HG03135 (cell line): ENCODE measurements at regions not wholly inside any gene's neighbourhood (a gene's known extent, or its start where the extent isn't known, plus 50 kb on each side); places are given as distances from the start of the nearest gene placed in this dataset.

Experiments
- ATAC-seq: cut with Tn5 transposase; IDR thresholded peaks from one replicate; pipeline ENCODE4 v1.9.1; 2021; ENCODE audit warnings: mild to moderate bottlenecking, moderate library complexity; ENCODE audit not compliant: unreplicated experiment

DNA sequence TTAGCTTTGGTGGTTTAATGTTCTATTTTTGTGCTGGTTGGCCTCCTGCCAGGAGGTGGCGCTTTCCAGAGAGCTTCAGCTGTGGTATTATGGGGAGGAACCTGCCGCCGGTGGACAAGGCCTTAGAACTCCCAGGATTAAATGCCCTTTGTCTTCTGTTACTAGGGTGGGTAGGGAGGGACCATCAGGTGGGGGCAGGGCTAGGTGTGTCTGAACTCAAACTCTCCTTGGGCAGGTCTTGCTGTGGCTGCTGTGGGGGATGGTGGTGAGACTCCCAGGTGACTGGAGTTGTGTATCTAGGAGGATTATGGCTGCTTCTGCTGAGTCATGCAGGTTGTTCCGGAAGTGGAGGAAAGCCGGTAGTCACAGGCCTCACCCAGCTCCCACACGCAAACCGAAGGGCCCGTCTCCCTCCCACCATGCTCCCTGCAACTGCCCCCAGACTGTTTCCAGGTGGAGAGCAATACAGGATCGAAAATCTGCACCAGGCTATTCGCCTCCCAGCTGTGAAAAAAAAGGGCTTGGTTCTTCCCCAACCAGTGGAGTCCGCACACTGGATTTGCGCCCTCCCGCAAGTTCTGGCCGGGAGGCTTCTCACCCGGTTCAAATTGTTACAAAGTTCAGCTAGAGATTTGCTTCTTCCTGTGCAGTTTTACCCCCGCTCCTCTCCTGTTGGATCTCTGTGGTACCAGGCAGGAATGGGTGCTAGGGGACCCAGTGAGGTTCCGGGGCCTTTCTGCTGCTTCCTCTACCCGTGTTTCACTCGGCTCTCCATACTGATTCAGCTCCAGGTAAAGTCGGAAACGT is 220.5 kb downstream of the CENPF start:
- no peak for ATAC-seq

DNA sequence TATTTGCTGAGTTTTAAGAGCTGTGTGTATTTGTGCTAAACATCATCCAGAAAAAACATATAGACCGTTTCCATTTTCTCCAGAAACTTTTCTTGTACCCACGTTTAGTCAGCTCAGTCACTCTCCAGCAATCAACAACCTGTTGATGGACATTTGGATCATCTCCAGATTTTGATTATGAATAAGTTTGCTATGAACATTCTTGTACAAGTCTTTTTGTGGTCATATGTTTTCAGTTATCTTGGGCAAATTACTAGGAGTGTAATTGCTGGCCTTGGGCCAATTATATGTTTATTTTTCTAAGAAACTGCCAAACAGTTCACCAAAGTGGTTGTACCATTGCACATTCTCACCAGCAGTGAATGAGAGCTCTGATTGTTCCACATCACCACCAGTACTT is 221.8 kb downstream of the CENPF start:
- no peak for ATAC-seq

DNA sequence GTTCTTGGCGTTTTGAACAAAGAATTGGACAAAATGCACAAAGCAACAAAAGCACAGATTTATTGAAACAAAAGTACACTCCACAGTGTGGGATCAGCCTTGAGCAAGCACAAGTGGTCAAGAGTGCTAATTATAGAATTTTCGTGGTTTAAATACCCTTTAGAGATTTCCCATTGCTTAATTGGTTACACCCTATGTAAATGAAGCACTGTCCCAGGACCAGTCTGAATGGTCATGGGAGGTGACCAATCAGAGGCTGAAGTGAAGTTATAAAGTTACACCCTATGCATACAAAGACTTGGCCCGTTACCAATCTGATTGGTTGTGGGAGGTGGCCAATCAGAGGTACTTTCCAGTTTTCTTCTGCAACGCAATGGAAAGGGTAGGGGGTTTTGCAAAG is 223.6 kb downstream of the CENPF start:
- no peak for ATAC-seq

DNA sequence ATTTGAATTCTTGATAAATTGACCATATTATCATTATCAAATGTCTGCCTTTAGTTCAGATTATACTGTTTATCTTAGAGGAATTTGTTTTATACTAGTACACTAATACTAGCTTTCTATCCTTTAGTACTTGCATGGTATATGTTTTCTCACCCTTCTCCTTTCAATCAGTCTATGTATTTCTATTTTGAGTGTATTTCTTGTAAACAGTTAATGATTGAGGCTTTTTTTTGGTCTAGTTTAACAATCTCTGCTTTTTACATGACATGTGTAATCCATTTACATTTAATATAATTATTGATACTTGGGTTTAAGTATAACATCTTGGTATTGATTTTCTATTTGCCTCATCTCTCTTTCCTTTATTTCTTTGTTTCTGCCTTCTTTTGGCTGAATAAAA is 224.9 kb downstream of the CENPF start:
- ATAC-seq, result no peak

DNA sequence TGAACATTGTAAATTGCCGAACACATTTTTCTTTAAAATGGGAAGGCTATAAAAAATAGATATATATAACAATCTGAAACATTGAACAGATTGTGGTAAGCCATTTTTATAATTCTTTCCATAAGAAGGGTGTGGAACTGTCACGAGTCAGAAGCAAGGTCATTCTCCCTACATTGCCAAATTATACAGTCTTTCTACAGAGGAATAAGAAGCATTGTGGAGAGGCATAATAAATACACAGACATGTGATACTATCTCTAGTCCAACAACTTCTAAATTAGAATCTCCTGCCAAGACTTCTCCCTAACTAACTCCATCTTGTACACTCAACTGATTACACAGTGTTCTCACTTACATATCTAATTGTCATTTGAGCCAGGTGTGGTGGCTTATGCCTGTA is 227.9 kb downstream of the CENPF start:
- ATAC-seq, result no peak

DNA sequence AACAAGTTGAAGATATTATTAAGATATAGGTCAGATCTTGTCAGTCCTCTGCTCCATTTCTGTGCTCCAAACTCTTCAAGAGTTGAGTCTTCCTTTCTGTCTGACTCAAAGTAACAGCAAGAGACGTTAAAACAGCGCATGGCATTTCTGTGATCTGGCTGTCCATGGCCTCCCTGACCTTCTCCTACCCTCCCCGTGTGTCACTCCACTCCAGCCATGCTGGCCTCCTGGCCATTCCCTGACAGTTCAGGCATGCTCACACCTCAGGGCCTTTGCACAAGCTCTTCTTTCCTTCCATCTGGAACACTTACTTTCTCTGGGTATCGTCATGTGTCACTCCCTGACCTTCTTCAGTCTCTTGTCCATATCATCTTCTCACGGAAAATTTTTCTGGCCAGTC is 229.0 kb downstream of the CENPF start:
- no peak for ATAC-seq

DNA sequence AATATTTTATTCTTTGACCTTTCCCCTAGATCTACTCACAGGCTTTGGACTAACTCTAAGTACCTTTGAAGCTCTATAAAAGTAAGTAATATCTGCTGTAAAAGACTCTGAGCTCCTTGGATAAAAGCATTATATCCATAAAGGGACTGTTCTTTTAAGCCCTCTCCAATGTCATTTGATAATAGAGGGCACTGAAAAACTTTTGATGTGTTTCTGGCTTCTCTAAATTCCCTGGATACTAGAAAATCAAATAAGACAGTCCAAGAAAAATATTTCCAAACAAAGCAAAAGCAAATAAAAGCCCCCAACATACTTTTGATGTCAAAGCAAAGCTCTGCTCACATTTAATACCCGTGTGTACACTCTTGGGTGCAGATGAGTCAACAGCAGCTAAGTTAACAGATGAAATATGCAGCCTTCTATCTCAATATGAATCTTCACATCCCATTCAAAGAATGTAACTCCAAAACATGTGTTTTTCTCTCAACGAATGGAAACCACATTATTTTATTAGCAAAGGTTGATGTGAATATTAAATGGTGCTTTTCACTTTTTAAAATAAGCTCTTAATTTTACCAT is 230.3 kb downstream of the CENPF start:
- ATAC-seq, result no peak

DNA sequence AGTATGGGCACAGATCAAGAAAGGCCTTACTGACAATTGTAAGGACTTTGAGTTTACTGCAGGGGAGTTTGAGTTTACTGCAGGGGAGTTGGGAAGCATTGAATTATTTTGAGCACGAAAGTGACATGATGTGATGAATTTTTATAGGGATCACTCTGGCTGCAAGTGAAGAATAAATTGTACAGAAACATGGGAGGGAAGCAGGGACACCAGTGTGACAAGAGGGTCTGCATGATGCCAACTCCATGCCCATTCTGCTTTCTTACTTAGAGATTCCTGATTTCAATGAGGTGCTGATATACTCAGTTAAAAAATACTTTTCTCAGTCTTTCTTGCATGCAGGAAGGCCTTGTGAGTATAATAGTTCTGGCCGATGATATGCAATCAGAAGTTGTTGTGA is 234.4 kb downstream of the CENPF start:
- no peak for ATAC-seq

DNA sequence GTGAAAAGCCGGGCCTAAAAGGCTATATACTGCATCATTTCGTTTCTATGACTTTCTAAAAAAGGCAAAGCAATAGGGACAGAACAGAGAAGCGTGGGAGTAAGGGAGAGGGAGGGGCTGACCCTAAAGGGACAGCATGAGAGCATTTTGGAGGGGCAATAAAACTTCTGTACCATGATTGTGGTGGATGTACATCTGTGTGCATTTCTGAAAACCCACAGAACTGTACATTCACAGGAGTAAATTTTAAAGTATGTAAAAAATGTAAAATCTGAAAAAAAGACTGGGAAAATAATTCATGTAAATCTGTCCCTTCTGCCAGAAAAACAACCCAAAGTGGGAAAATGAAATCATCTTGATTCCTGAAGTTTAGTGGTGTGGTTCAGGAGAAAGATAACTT is 235.4 kb downstream of the CENPF start:
- no peak for ATAC-seq

DNA sequence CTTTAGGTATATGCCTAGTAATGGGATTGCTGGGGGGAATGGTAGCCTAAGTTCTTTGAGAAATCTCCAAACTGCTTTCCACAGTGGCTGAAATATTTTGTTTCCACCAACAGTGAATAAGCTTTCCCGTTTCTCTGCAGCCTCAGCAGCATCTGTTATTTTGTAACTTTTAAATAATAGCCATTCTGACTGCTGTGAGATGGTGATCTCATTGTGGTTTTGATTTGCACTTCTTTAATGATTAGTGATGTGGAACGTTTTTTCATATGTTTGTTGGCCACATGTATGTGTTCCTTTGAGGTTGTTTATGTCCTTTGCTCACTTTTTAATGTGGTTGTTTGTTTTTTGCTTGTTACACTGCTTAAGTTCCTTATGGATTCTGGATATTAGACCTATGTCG is 237.4 kb downstream of the CENPF start:
- no peak for ATAC-seq

DNA sequence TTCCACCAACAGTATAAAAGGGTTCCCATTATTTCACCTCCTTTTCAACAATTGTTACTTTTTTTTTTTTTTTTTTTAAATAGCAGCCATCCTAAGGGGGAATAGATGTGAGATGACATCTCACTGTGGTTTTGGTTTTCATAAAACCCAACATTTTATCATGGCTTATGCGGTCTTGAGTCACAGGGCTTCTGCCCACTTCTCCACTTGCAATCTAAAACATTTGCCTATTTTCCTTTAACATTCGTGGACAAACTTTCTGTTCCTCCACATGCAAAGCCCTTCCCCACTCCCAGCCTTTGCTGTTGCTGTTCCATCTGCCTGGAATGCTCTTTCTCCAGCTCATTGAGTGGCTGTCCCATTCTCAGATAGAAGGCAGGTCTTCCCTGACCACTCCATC is 239.7 kb upstream of the KCNK2 start:
- ATAC-seq, result no peak

DNA sequence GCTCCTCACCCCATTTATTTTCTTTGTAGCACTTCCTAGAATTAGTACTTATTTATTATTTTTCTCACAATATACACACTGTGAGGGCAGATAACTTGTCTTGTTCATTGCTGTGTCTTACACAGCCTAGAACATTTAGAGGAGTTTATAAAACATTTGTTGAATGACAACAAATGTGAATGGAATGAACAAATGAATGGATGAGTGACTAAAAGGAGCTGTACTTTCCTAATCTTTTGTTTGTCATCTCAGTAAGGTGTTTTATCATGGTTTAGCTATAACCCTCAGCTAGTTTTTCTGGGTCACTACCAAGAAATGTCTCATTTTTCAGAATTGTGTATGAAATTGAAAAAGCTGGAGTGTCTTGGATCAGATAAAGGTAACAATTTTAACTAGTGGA is 239.3 kb upstream of the KCNK2 start:
- no peak for ATAC-seq

DNA sequence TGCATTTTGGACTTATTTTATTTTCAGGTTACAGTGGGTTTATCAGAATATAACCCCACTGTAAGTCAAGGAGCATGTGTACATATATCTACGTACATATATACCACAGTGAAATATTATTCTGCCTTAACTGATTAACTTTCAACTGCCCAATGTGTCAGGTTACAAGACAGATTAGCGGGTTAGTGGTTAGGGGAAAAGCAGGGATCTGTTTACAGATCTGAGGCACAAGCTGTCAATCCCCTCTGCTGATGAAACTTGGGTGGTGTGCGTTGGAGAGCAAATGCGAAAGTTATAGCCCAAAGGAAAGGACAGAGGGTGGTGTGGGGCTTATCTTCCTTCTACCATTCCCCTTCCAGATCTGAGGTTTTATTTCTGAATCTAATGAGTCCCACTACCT is 238.2 kb upstream of the KCNK2 start:
- no peak for ATAC-seq

DNA sequence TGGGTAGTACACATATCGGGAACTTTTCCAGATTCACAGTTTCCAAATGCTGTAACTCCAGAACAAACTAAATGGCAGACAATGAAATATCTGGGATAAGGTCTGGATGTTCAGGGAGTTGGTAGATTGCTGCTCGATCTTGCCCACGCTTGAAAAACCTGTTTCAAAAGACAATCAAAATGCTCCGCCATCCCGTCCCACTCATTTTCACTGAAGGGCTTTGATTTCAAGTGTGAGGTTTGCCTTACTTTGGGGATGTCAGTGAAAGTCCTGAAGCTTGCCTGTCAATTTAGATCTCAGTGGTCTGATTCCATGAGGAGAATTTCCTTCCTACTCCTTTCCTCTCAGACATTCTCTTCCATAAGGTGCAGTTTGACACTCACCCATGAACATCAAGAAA is 236.3 kb upstream of the KCNK2 start:
- no peak for ATAC-seq

DNA sequence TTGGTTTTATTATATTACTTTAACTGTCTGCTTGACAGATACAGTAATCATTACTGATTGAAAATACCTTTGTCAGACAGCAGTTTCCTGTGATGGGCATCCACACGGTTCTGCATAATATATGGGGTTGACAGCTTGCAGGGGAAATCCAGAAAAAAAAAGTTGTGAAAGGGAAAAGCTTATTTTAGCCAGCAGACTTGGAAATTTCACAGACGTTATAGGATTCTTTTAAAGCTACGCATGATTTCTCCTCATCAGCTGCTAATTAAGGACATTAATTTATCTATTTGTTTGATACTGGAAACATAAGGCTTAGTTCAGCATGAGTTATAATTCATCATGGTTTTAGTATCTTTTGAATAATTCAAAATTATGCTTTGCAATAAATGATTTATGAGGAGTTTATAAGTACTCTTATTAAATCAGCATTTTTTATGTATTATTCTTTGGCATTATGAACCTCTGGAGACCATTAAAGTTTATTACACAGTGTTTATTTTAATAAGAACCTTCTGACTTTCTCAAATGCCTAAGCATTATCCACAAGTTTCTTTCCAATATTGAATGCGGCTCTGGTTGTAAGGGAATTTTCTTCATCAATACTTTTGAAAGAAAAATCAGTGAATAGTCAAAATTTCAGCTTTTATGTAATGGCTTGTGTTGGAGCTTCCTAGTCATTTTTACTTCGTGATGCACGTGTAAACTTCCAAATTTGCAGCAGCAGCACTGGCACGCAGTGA is 235.3 kb upstream of the KCNK2 start:
- no peak for ATAC-seq

DNA sequence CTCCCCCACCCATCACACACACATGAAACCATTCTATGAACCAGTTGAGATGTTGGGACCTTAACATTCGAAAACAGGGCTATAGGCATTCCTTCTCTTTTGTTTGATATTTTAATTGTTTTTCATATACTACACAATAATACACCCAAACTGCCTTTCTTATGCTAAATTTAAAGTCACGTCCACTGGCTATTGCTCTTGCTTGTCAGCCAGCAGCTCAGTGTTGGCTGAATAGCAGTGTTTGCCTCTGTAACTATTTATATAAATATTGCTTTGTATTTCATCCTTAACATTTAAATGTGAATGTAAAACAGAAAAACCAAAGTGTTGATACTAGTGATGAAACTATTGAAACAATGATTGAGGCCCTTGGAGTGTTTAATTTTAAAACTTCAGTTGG is 234.4 kb upstream of the KCNK2 start:
- ATAC-seq, result no peak

DNA sequence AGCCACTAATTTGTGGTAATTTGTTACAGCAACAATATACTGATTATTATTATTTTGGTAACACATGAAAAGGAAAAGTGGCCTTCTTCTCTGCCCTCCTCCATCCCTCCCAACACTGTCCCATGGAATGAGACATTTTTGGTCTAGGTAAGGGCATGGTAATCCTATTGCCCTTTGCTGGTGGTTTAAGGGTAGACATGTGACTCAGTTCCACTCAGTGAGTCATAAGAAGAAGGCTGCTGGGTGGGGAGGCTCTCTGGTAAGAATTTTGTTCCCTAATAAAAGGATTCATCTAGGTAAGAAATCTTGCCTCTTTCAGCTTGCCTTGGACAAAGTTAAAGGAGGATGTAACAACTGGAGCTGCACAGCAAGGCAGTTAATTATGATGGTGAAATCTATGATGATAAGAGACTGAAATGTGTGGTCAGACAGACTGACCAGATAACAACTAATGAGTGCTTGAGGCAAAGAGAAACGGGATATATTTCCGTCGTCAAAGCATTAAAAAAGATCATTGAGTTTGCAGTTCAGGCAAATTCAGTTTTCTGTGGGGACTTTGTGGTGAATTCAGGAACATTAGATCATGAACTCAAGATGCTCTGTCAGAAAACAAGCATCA is 232.0 kb upstream of the KCNK2 start:
- no peak for ATAC-seq

DNA sequence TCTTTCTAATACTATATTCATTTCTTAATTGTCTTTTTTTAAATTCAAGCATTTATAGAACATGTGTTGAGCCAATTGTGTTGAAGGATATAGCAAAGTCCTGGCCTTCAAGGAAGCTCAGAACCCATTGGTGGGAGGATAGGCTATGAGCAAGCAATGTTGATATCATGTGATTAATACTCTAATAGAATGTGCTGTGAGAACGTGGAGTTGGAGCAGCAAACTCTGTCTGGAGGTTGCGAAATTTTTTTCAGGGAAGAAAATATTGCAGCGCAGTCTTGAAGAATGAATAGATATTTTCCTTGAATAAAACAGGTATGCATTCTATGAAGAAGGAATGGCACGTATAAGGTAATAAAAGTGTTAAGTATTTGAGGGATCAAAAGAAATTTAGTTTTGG is 229.2 kb upstream of the KCNK2 start:
- no peak for ATAC-seq

DNA sequence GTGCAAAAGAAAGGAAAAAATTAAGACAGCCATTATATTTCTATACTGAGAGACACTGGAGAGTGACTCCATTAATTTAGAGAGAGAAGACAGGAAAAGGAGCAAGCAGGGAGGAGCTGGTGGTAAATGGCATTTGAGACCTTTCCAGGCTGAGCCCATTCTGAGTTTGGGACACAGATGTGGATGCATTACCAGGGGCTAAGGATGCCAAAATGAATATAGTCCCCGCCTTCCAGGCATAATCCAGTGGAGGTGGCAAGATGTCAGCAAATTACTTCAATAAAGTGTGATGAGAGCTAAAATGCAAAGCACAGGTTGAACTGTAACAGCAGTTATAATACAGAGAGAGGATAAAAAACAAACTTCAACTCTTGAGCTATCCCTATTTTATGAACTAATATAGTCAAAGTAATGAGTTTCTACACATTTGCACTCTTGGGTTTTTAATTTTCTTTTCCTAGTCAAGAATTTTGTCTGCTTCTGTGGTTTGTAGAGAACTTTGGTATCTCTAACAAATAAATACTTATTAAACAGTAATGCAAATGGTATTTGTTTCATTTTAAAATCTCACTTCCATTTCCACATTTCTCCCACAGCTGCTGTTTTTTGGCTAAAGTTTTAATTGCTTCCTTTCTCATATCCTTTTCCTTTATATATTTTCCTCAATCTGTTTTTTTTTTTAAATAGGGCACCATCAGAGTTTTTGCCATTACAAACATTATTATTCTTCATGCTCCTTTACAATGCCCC is 228.2 kb upstream of the KCNK2 start:
- ATAC-seq, result no peak

DNA sequence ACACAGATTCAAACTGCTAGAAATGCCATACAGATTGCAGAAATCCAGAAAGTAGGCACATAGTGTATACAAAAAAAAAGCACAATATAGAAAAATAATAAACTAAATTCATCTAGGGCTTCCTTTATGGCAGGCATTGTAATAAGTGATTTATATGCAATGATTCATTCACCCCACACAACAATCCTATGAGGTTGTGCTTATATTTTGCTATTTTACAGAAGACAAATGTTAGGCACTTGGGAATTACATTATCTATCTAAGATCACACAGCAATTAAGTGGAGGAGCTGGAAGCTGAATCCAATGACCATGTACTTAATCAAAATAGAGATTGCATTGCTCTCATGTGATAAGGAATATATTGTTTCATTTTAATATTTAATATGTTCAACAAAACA is 225.7 kb upstream of the KCNK2 start:
- no peak for ATAC-seq

DNA sequence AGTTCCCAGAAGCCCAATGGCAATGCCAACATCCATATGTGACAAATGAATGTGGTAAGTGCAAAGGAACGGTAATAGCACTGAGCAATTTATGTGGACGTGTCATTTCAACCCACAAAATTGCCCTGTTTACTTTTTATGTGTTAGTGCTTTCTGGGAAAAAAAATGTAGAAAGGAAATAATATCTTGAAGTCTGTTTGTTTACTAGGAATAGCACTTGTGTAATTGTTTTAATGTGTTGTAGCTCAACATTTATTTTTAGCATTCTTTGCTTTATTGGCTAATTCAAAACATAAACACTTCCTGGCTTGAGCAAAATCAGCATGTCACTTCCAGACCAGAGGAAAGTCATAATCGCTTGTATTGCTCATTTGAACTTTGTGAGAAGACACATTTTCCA is 224.8 kb upstream of the KCNK2 start:
- no peak for ATAC-seq
